Right hindlimb (tissue), 1 donor: ENCODE measurements at regions not wholly inside any gene's neighbourhood (a gene's known extent, or its start where the extent isn't known, plus 50 kb on each side); places are given as distances from the start of the nearest gene placed in this dataset.

Experiments
- DNase-seq: peaks from one replicate; pipeline ENCODE4 v3.0.0-alpha.2; 2018

DNA sequence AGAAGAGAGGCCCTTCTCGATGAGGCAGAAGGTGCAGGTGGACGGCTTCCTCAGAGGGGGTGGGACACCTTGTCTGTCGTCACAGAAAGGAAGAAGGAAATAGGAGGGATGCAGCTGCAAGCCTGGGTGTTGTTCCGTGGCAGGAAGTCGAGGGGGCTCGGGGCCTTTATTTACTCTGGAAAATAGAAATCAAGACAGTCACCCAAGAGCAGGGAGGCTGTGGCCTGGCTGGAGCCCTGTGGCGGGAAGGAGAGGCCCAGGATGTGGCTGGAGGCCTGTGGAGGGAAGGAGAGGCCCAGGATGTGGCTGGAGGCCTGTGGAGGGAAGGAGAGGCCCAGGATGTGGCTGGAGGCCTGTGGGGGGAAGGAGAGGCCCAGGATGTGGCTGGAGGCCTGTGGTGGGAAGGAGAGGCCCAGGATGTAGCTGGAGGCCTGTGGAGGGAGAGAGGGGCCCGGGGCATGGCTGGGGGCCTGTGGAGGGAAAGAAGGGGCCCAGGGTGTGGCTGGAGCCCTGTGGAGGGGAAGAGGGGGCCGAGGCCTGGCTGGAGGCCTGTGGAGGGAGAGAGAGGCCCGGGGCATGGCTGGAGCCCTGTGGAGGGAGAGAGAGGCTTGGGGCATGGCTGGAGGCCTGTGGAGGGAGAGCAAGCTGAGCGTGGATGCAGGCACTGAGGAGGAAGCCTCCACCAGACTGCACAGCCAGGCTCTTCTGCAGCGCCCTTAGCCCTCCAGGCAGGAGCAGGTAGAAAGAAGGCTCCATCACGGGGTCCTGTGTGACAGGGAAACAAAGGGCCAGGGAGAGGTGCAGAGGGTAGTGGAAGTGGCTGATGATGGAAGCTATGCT is 97.3 kb upstream of the SFMBT2 start:
- no peak for DNase-seq

- DNase-seq, result no peak
Measured at GRCh38 chr10:7506571-7506970, 95.7 kb upstream of the SFMBT2 start.

DNA sequence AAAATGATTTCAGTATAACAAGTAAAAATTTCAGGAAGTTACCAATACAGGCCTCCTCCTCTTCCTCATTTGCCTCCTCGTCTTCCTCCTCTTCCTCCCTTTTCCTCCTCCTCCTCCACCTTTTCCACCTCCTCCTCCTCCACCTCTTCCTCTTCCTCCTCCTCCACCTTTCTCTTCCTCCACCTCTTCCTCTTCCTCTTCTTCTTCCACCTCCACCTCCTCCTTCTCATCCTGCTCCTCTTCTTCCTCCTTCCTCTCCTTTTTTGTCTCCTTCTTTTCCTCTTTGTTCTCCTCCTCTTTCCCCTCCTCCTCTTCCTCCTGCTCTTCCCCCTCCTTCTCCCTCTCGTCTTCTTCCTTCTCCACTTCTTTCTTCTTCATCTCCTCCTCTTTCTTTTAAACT is 94.4 kb upstream of the SFMBT2 start:
- no peak for DNase-seq

DNA sequence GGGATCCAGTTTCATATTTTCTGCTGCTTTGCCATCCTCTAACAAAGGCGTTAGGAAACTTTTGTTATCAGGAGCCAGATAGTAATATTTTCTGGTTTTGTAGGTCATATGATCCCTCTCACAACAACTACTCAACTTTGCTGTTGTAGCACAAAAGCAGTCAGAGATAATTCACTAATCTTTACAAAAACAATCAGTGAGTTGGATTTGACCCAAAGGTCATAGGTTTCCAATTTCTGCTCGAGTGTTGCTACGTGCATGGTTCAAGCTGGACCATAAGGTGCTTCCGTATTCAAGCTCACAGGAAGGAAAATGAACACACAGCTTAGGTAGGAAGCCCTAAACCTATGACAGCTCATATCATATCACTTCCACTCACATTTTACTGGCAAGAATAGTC is 92.4 kb upstream of the SFMBT2 start:
- no peak for DNase-seq

- no peak for DNase-seq
Measured at GRCh38 chr10:7501157-7501556, 90.3 kb upstream of the SFMBT2 start.

GRCh38 chr10:7498111-7498510 is 87.3 kb upstream of the SFMBT2 start:
- no peak for DNase-seq

GRCh38 chr10:7493996-7494395 is 83.2 kb upstream of the SFMBT2 start:
- no peak for DNase-seq

DNA sequence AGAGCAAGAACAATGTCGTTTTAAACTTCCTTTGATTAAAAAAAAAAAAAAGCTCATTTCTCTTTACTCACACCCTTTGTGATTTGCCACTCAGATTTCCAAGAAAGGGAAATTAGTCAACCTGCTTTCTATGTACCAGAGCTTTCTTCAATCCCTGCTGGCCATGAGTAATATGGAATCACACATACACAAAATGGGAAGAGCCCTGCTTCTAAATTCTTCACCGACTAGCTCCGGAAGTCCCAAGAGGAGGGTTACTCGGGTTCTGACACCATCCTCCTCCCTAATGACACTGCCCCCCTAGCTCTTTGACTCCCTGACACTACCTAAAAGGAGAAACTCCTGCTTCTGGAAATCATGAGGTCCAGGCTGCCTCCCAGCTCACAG is 81.8 kb upstream of the SFMBT2 start:
- DNase-seq, result no peak

DNA sequence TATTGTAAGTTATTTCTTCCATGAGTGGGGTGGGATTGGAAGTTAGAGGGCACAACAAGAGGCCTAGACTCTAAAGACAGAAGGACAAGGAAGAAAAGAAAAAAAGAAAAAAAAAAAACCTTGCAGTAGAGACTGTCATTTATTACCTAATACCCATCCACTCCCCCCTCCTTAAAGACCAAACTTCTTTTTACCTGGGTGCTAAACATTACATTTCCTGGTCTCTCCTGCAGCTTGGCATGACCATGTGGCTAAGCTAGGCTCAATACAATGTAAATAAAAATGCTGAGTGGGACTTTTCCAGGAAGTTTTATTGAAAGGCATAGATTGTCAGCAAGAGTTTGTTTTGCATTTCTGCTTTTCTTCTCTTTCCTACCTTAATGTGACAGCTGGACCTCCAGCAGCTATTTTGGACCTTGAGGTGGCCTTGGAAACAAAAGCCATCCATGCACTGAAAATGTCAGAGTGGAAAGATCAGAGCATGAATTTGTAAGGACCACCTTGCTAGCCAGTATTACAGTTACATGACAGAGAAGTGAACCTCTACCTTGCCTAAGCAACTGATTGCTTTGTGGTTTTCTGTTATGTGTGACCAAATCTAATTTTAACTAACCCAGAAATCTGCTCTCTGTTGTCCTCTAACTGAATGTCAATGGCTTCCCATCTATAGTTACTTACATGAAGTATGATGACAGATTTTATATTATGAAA is 81.3 kb upstream of the SFMBT2 start:
- no peak for DNase-seq

- DNase-seq, result no peak
Measured at GRCh38 chr10:7491230-7491629, 80.4 kb upstream of the SFMBT2 start.

- peak; percentile 61 for DNase-seq
Measured at GRCh38 chr10:7488418-7488829, 77.6 kb upstream of the SFMBT2 start.

DNA sequence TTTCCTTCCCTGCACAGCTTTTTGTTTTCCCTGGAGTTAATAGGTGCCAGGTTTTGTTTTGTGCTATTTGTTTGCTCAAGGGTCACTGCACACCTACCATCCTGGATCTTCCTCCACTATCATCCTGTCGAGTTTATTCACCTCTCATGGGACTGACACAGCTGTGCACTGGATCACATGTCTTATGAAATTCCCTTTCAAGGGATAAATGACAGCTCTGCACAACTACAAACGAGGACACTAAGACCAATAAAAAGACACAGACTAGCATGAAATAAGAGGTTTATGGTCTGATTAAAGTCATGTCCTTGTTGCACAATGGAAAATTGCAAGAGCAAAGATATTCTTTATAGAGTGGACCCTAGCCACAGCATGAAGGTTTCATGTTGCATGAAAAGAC is 76.7 kb upstream of the SFMBT2 start:
- DNase-seq, result no peak

GRCh38 chr10:7486528-7486927 is 75.7 kb upstream of the SFMBT2 start:
- DNase-seq, result no peak

DNA sequence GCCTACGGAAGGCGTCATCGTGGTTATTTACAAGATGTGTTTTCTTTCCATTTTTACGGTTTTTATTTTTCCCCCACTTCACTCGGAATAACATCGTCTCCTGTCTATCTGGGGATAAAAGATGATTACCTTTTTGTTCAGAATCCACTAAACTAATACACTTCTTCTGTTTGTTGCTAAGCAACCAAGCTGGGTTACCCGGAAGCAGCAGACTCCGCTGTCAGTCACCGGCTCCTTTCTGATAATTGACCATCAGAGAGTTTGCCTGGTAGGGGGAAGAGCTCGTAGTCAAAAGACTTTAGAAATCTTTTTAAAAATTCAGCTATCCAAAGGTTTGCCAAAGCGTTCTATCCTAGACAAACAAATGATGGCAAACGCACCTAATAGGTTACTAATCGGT is 75.0 kb upstream of the SFMBT2 start:
- no peak for DNase-seq

DNA sequence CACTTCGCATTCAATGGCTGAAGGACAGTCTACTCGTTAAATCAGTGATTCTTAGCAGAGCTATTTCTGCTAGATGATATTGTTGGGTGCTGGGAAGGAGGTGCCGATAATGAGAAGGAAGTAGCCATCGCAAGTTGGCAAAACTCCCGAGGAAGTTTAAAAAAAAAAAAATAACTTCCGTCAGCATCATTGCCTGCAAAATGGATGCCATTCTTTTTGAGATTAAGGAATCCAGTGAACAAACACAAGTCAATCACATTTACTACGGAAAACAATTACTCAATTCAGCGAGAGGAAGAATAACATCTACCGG is 74.4 kb upstream of the SFMBT2 start:
- DNase-seq, result no peak

GRCh38 chr10:7484456-7485243 is 73.8 kb upstream of the SFMBT2 start:
- DNase-seq, result no peak

DNA sequence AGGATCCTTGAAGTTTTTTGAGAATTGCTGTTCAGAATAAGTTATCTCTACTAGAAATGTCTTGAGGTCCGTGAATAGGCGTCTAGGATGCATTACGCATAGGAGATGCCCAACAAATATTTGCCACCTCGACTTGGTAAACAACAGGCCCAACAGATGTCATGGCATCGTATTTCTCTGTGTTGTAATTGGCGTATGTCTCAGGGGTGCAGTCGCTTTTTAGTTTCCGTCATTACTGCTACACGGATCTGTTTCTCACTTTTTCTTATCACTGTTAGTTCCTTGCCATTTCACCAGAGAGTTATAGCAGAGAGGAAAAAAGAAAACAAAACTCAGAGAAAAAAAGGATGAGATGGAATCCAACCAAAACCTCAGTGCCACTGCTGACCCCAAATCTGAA is 73.0 kb upstream of the SFMBT2 start:
- DNase-seq, result no peak

DNA sequence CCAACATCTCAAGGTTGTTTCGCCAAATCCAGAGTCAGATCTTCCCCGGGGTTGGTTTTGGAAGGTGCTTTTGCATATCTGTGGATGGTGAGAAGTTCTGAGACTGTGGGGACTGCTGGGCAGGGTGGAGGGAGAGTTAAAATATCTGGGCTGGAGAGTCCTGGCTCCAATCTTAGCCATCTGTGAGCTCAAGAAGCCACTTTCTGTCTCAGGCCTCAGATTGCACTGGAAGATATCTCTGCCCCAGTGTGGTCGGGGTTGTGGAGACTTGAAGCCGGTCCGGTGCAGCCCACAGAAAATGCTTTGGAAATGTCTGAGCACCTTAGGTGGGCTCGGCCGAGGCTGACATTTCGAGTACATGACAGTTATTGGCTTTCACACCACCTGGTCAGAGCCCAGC is 72.2 kb upstream of the SFMBT2 start:
- DNase-seq, result no peak

GRCh38 chr10:7481368-7481765 is 70.5 kb upstream of the SFMBT2 start:
- DNase-seq, result no peak

DNA sequence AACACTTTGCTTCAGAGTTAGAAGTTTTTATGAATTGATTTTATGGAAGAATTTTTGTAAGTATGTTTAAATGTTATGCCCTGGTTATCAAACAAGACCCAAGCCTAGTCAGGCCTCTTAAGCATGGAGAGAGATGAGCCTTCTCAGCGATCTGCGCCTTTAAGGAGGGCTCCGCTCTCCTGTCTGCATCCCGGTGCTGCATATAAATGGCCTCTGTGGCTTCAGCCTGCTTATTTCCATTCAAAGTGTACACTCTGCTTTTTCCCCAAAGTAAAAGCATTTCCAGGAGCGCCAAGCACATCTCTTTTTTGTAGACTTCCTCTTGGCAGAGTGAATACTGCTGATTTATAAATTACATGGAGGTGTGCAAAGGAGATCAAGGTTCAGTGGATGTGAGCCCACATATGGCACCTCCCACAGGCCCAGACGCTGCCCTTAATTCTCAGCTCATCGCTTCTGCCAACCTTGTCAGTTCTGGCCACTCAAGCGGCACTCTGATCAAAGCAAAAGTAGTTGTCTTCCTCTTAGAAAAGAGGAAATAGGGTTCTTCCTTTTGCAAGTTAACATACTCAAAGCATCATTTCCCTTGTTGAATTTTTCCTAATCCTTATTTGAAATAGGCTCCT is 70.0 kb upstream of the SFMBT2 start:
- DNase-seq, result no peak

DNA sequence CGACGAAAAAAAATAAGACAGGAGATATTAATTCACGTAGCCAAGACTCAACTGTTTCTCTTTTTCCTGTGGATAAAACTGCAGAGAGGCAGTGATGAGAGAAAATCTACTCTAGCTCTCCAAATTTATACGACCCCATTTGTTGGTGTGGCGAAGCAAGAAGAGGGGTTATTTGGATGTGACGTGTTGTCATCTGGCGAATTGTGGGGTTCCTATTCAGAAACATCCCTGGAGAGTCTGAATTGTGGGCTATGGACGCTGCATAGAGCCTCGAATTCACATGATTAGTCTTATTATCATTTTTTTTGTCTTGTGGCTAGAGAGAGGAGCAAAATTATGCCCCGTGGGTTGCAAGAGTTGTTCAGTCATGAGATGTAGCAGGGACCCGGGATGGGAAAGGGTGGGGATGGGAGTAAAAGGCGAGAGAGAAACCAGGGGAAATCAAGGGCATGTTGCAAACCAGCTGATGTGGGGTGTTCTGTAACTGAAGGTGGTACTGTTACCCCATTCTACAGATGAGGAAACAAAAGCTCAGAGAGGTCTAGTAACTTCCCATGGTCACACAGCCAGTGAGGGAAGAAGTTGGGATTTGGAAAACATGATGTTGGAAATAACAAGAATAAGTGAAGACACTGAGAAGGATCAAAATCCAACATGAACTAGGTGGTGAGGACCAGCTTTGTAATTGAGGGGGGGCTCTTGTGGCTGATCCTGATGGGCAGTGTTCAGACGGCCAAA is 69.2 kb upstream of the SFMBT2 start:
- no peak for DNase-seq

- DNase-seq, result no peak
Measured at GRCh38 chr10:7478727-7479457, 68.1 kb upstream of the SFMBT2 start.
